ENCODE measurements at regions not wholly inside any gene's neighbourhood (a gene's known extent, or its start where the extent isn't known, plus 50 kb on each side); places are given as distances from the start of the nearest gene placed in this dataset.

DNA sequence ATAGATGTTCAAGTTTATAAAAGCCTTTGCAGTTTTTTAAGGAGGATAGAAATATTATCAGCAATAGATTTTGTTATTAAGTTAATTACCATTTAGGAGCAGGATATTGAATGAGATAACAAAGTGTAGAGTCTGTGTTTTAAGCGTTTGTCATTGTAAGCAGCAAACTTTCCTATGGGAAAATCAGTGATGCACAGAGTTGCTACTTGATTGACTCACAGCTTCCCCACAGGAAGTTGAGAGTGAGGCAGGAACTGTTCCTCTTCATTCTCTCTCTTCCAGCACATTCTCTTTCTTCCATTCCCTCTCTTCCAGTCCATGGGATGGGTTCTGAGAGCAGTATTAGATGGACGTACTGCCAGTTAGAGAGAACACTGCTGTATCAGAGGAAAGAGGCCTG is 867.7 kb upstream of the AGA start:
- TF ChIP-seq, protein P1, sequence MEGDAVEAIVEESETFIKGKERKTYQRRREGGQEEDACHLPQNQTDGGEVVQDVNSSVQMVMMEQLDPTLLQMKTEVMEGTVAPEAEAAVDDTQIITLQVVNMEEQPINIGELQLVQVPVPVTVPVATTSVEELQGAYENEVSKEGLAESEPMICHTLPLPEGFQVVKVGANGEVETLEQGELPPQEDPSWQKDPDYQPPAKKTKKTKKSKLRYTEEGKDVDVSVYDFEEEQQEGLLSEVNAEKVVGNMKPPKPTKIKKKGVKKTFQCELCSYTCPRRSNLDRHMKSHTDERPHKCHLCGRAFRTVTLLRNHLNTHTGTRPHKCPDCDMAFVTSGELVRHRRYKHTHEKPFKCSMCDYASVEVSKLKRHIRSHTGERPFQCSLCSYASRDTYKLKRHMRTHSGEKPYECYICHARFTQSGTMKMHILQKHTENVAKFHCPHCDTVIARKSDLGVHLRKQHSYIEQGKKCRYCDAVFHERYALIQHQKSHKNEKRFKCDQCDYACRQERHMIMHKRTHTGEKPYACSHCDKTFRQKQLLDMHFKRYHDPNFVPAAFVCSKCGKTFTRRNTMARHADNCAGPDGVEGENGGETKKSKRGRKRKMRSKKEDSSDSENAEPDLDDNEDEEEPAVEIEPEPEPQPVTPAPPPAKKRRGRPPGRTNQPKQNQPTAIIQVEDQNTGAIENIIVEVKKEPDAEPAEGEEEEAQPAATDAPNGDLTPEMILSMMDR (IDR thresholded peaks at IDR 0.05; ENCODE audit: low read depth, low read length), result no peak
- Histone ChIP-seq H3K27me3 (ENCODE audit: insufficient read depth, low read depth, severe bottlenecking) (peaks cover 37% of the 10 kb centered on the region), H3K9me3 (ENCODE audit: severe bottlenecking) (no peaks in the 10 kb centered on the region), H3K4me3 (ENCODE audit: low read depth, low read length) (no peak overlapping the region), H3K27ac (no peak overlapping the region), H3K36me3 (no peaks in the 10 kb centered on the region)
- DNase-seq, result no peak

DNA sequence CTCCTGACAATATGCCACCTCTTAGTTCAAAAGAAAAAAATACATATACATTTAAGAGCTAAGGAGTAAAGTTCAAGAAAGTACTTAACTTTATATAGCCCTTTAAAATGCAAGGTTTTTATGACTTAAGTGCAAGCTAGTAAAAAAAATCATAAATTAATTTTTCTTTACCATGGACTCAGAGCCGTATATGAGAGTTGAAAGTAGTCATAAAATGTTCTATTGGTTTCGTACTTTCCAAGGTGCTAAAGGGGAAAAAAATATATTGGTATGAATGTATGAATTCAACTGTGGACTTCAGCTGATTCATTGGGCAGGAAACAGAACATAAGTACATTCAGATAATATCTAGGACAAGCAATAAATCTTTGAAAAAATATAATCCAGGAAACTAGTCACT is 869.8 kb upstream of the AGA start:
- Histone ChIP-seq H3K27ac (no peak overlapping the region), H3K36me3 (no peaks in the 10 kb centered on the region), H3K4me3 (ENCODE audit: low read depth, low read length) (no peak overlapping the region), H3K27me3 (ENCODE audit: insufficient read depth, low read depth, severe bottlenecking) (peaks cover 17% of the 10 kb centered on the region), H3K9me3 (ENCODE audit: severe bottlenecking) (no peaks in the 10 kb centered on the region)
- DNase-seq, result no peak
- TF ChIP-seq, protein P1 (IDR thresholded peaks at IDR 0.05; ENCODE audit: low read depth, low read length), result no peak

DNA sequence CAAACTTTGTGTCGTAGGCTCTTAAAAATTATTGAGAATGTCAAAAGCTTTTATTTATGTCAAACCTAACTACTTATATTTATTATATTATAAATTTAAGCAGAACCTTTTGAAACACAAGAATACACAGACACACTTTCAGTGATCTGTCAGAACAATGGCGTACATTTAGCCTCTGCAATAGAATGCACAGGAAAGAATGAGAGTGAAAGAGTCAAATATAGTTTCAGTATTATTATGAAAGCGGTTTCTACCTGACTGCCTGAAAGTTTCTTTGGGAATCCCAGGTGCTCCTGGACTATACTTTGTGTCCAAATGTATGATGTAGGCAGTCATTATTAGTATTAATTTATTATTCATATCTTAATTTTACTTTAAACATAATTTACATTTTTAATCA is 872.0 kb upstream of the AGA start:
- Histone ChIP-seq H3K27ac (no peak overlapping the region), H3K36me3 (no peaks in the 10 kb centered on the region), H3K4me3 (ENCODE audit: low read depth, low read length) (no peak overlapping the region), H3K27me3 (ENCODE audit: insufficient read depth, low read depth, severe bottlenecking) (peaks cover 7% of the 10 kb centered on the region), H3K9me3 (ENCODE audit: severe bottlenecking) (peaks cover 2% of the 10 kb centered on the region)
- TF ChIP-seq, protein P1 (IDR thresholded peaks at IDR 0.05; ENCODE audit: low read depth, low read length), result no peak
- DNase-seq, result no peak

GRCh38 chr4:178316211-178316610 is 874.0 kb upstream of the AGA start:
- H3K27me3 ChIP-seq (ENCODE audit: insufficient read depth, low read depth, severe bottlenecking), result peaks cover 7% of the 10 kb centered on the region
- peaks cover 16% of the 10 kb centered on the region for H3K9me3 ChIP-seq (ENCODE audit: severe bottlenecking)
- H3K27ac ChIP-seq, result no peak overlapping the region
- H3K36me3 ChIP-seq, result no peaks in the 10 kb centered on the region
- no peak for DNase-seq
- no peak overlapping the region for H3K4me3 ChIP-seq (ENCODE audit: low read depth, low read length)
- TF ChIP-seq, protein P1 (IDR thresholded peaks at IDR 0.05; ENCODE audit: low read depth, low read length), result no peak

DNA sequence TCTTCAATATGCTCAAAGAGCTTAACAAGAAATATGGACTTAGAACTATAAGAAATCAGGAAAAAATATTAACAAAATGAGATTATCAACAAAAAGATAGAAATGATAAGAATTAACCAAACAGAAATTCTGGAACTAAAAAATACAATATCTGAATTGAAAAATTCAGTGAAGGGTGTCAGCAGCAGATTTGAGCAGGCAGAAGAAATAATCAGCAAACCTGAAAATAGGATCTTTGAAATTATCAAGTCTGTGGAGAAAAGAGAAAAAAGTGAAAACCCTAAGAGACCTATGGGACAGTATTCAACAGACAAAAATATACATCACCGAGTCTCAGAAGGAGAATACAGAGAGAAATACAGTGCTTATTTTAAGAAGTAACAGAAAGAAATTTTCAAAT is 877.8 kb upstream of the AGA start:
- TF ChIP-seq, protein P1 (IDR thresholded peaks at IDR 0.05; ENCODE audit: low read depth, low read length), result no peak
- no peak for DNase-seq
- Histone ChIP-seq H3K27me3 (ENCODE audit: insufficient read depth, low read depth, severe bottlenecking) (peaks cover 16% of the 10 kb centered on the region), H3K27ac (no peak overlapping the region), H3K36me3 (no peaks in the 10 kb centered on the region), H3K4me3 (ENCODE audit: low read depth, low read length) (no peak overlapping the region), H3K9me3 (ENCODE audit: severe bottlenecking) (peaks cover 16% of the 10 kb centered on the region)

DNA sequence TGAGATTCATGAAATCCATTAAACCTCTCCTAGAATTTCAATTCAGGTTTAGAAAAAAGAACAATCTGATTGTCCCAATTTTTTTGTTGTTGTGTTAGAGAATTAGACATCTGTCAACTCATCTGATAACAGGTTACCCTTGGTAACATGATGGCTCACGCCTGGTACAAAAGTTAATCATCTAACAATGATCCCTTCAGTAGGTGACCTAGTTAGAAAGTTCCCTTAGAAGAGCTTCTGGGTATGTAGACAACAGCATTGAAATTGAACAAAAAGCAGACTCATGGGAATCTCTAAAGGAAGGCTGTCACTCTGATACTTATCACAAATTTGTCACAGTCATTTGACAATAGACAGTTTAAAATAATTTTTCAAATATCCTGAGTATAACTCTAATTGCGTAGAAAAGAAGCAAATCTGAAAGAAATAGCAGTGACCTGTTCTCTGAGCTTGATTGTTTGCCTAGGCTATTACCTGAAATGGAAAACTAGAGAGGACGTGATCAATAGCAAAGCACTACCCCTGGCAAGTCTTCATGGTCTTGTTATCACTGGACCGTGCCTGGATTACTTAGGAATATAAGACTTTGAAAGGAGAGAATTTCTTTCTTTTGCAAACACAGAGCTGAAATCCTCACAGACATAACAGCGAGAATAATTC is 880.4 kb upstream of the AGA start:
- no peak overlapping the region for H3K27ac ChIP-seq
- no peaks in the 10 kb centered on the region for H3K36me3 ChIP-seq
- peaks cover 28% of the 10 kb centered on the region for H3K27me3 ChIP-seq (ENCODE audit: insufficient read depth, low read depth, severe bottlenecking)
- no peak for DNase-seq
- no peak overlapping the region for H3K4me3 ChIP-seq (ENCODE audit: low read depth, low read length)
- H3K9me3 ChIP-seq (ENCODE audit: severe bottlenecking), result peaks cover 16% of the 10 kb centered on the region
- TF ChIP-seq, protein P1 (IDR thresholded peaks at IDR 0.05; ENCODE audit: low read depth, low read length), result no peak
